Activated CD8-positive, alpha-beta memory T cell treated with anti-CD3 and anti-CD28 coated beads, Interleukin-2, amount 50 U/mL, for 1 hour (primary cell): ENCODE measurements at regions not wholly inside any gene's neighbourhood (a gene's known extent, or its start where the extent isn't known, plus 50 kb on each side); places are given as distances from the start of the nearest gene placed in this dataset.
"Not testable (repeated sequence)": the region's sequence is repeated elsewhere in the genome, so short reads cannot be mapped to it uniquely, and the experiment has no call there.

ENCODE experiments used
- DNase-seq: peaks from one replicate; pipeline ENCODE4 v3.0.0-alpha.2; 2020; ENCODE audit errors: extremely low read depth

GRCh38 chr9:62798884-62799850 lies 1609.3 kb downstream of the SPATA31A7 start:
- DNase-seq = not testable (repeated sequence)

GRCh38 chr9:62799851-62800371 lies 1610.1 kb downstream of the SPATA31A7 start:
- DNase-seq = not testable (repeated sequence)

GRCh38 chr9:62800451-62801371 lies 1610.9 kb downstream of the SPATA31A7 start:
- not testable (repeated sequence) for DNase-seq

DNA sequence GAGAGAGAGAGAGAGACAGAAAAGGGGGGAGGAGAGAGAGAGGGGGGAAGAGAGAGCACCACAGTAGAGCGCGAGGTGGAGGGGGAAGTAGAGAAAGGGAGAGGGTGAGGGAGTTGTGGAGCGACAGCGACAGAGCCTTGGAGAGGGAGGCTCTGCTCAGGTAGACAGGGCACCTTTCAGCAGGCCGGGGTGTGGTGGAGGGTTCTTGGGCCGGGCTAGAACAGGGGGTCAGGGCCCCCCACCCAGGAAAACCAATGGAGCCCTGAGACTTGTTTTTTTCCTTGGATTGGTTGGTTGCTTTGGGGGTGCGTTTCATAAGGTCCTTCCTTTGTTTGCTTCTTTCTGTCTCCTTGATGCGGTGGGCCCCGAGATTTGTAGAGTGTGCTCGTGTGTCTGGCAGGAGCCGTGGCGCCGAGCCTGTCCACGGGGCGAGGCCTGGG lies 1611.6 kb downstream of the SPATA31A7 start:
- DNase-seq = not testable (repeated sequence)

GRCh38 chr9:62801961-62802718 lies 1612.3 kb downstream of the SPATA31A7 start:
- DNase-seq = peak; percentile 32

GRCh38 chr9:62802719-62803079 lies 1612.9 kb downstream of the SPATA31A7 start:
- not testable (repeated sequence) for DNase-seq

GRCh38 chr9:62803099-62803498 lies 1613.3 kb downstream of the SPATA31A7 start:
- not testable (repeated sequence) for DNase-seq

DNA sequence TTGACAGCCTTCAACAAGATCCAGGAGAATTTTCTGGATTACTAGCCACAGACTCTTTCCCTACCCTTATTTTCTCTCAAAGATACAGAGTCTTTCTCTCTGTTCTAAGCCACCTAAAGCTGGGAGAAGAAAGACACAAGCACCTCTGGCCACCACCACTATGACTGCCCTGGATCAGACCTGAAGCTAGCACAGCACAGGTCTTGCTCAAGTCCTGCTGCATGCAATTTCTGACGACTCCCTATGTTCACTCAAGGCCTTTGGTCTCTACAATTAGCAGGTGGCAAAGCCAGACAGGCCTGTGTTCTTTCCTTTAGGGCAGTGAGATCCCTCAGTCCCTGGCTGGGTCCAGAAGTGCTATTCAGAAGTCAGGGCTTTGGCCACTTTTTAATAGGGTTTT lies 1614.5 kb downstream of the SPATA31A7 start:
- DNase-seq = not testable (repeated sequence)

DNA sequence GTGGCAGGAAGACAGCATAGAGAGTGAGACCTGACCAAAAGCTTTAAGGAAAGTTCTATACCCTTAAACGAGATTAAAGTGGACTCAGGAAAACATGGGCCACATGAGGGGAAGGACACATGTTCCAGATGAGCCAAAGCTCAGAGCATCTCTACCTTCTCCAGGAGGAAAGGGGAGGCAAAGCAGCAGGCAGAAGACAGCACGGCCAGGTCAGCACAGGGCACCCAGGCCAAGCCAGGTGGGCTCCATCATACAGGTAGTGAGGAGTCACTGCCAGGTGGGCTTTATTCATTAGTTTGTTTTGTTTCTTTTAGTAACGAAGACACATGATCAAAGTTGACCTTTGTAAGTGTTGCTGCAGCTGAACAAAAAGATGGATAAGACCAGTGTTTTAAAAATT lies 1617.6 kb downstream of the SPATA31A7 start:
- not testable (repeated sequence) for DNase-seq

DNA sequence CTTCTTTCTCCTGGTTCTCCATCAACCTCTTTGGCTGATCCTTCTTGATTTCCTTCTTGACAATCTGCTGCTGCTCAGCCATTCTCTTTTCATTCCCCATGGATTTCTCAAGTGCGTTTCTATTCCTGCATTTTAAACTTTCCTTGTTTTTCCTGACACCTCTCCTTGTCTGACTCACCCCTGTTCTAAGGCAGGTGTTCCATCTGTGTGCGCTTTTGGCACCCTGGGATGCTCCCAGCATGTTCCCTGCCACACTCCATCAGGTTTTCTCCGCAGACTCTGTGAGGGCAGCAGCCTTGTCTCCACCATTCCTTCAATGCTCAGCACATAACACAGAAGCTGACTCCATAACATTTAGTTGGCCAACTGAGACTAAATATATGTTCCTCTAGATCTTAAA lies 1618.2 kb downstream of the SPATA31A7 start:
- DNase-seq = not testable (repeated sequence)

DNA sequence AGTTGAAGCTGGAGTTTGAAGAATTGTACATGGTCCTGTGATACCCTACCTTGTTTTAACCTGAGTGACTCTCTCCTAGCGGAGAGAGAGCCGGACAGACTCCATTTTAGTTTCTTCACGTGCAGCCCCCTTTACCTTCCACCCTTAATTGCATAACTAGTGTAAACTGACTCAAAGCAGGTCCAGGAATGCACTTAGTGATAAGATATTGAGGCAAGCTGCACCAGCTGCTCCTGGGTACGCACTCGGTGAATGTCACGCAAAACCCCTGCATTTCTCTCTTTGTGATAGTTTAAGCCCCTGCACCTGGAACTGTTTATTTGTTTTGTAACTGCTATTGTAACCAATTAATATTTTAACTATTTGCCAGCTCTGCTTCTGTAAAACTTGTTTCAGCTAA lies 1620.5 kb downstream of the SPATA31A7 start:
- DNase-seq = not testable (repeated sequence)

DNA sequence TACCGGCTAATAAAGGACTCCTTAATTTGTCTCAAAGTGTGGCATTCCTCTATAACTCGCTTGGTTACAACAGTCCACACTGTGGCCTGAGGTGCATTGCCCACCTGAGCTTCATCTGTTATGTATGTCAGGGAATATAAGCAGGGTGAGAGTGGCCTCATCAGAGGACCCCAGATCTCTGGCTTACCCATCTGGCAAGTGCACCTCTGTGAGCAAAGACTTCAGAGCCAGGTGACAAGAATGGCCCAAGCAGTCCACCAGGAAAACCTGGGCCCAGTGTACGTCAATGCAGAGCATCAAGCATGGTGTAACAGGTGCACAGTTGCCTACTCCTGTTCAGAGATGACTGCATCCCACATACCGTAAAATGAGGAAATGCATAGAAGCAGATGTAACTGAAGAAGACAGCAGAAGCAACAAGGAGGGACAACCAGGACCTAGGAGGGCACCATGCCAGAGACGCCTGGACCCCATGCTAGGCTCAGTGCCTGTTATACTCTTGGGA lies 1621.0 kb downstream of the SPATA31A7 start:
- DNase-seq = not testable (repeated sequence)

DNA sequence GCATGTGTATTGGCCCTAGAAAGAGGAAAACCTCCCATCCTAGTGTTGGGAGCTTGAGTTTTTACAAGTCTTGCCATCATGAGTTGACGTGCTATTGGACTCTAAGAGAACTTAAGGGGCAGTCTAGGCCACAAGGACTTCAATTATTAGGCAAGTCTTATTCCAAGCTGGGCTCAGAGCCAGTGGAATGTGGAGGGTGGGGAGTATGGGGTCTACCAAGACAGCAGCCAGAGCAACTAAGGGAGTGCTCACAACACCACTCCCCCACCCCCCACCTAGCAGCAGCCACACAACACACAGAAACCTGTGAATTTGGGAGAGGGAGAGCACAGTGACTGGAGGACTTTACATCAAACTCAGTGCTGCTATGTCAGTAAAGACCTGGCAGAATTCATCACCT lies 1625.6 kb downstream of the SPATA31A7 start:
- DNase-seq = not testable (repeated sequence)

DNA sequence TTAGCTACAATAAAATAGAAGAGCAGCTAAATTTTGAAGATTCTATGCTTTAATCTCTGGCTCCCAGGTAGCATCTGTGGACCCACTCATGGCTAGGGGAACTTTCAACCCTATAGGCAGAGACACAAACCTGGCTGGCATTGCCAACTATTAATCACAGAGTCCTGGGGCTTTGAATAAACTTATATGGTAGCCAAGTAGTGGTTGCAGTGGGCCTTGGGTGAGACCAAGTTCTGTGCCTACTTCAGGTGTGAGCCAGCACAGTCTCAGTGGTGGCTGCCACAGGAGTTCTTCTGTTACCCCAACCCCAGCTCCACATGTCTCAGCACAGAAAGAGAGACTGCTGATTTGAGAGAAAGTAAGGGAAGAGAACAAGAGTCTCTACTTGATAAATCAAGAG lies 1626.5 kb downstream of the SPATA31A7 start:
- not testable (repeated sequence) for DNase-seq

- DNase-seq = not testable (repeated sequence)
Observed at GRCh38 chr9:62817214-62817613, 1627.4 kb downstream of the SPATA31A7 start.

DNA sequence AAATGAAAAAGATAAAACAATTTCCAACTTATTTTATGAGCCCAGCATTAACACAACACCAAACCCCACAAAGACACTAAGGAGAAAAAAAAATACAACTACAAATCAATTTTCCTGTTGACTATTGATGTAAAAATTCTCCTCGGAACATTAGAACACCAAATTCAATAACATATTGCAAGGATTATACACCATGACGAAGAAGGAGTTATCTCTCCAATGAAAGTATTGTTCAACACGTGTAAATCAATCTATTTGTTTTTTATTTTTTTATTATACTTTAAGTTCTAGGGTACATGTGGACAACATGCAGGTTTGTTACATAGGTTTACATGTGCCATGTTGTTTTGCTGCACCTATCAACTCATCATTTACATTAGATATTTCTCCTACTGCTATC lies 1632.3 kb downstream of the SPATA31A7 start:
- not testable (repeated sequence) for DNase-seq

DNA sequence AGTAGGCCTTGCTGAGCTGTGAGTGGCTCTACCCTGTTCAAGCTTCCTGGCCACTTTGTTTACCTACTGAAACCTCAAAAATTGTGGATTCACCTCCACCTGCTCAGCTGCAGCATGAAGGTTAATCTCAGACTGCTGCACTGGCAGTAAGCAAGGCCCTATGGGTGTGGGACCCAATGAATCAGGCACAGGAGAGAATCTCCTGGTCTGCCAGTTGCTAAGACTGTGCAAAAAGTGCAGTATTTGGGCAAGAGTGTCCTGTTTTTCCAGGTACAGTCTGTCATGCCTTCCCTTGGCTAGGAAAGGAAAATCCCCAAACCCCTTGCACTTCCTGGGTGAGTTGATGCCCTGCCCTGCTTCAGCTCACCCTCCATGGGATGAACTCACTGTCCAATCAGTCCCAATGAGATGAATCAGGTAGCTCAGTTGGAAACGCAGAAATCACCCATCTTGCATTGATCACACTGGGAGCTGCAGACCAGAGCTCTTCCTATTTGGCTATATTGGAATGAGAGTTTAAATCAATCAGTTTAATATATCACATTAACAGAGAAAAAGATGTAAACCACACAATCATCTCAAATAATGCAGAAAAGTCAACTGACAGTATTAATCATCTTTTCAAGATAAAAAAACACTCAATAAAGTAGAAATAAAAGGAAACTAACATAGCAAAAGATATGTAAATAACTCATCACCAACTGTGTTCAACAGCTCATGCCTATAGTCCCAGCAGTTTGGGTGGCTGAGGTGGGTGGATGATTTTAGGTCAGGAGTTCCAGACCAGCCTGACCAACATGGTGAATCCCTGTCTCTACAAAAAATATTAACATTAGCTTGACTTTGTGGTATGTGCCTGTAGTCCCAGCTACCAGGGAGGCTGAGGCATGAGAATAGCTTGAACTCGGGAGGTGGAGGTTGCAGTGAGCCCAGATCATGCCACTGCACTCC lies 1638.4 kb downstream of the SPATA31A7 start:
- DNase-seq = not testable (repeated sequence)

GRCh38 chr9:62830829-62831459 lies 1641.1 kb downstream of the SPATA31A7 start:
- DNase-seq = not testable (repeated sequence)
